ENCODE measurements at regions not wholly inside any gene's neighbourhood (a gene's known extent, or its start where the extent isn't known, plus 50 kb on each side); places are given as distances from the start of the nearest gene placed in this dataset.

GRCh38 chr7:46126675-46127300, 205.7 kb upstream of the IGFBP3 start:
- no peak for DNase-seq (ENCODE audit: extremely low spot score, unreplicated experiment)
- Mint-ChIP-seq H3K27me3 (ENCODE audit: unreplicated experiment) (no peaks in the 10 kb centered on the region), H3K9me3 (ENCODE audit: unreplicated experiment) (peaks cover 8% of the 10 kb centered on the region), H3K4me1 (ENCODE audit: unreplicated experiment) (no peaks in the 10 kb centered on the region), H3K4me3 (ENCODE audit: unreplicated experiment) (no peak overlapping the region), H3K36me3 (ENCODE audit: unreplicated experiment) (no peaks in the 10 kb centered on the region), H3K27ac (ENCODE audit: unreplicated experiment) (no peak overlapping the region)
- no peak for TF ChIP-seq CTCF (IDR thresholded peaks at IDR 0.05)

GRCh38 chr7:46123756-46124343, 202.8 kb upstream of the IGFBP3 start:
- H3K27me3 Mint-ChIP-seq (ENCODE audit: unreplicated experiment), result no peaks in the 10 kb centered on the region
- H3K27ac Mint-ChIP-seq (ENCODE audit: unreplicated experiment), result no peak overlapping the region
- TF ChIP-seq CTCF (IDR thresholded peaks at IDR 0.05), result no peak
- H3K4me1 Mint-ChIP-seq (ENCODE audit: unreplicated experiment), result peaks cover 4% of the 10 kb centered on the region
- H3K36me3 Mint-ChIP-seq (ENCODE audit: unreplicated experiment), result no peaks in the 10 kb centered on the region
- no peak for DNase-seq (ENCODE audit: extremely low spot score, unreplicated experiment)
- H3K4me3 Mint-ChIP-seq (ENCODE audit: unreplicated experiment), result no peak overlapping the region
- peaks cover 8% of the 10 kb centered on the region for H3K9me3 Mint-ChIP-seq (ENCODE audit: unreplicated experiment)

- Mint-ChIP-seq H3K4me1 (ENCODE audit: unreplicated experiment) (no peaks in the 10 kb centered on the region), H3K27ac (ENCODE audit: unreplicated experiment) (no peak overlapping the region), H3K4me3 (ENCODE audit: unreplicated experiment) (no peak overlapping the region), H3K36me3 (ENCODE audit: unreplicated experiment) (no peaks in the 10 kb centered on the region), H3K27me3 (ENCODE audit: unreplicated experiment) (no peaks in the 10 kb centered on the region), H3K9me3 (ENCODE audit: unreplicated experiment) (no peaks in the 10 kb centered on the region)
- no peak for DNase-seq (ENCODE audit: extremely low spot score, unreplicated experiment)
- TF ChIP-seq CTCF (IDR thresholded peaks at IDR 0.05), result no peak
Measured at GRCh38 chr7:46115410-46115809, 194.3 kb upstream of the IGFBP3 start.

- Mint-ChIP-seq H3K36me3 (ENCODE audit: unreplicated experiment) (no peaks in the 10 kb centered on the region), H3K4me1 (ENCODE audit: unreplicated experiment) (no peaks in the 10 kb centered on the region), H3K4me3 (ENCODE audit: unreplicated experiment) (no peak overlapping the region), H3K27me3 (ENCODE audit: unreplicated experiment) (no peaks in the 10 kb centered on the region), H3K27ac (ENCODE audit: unreplicated experiment) (no peak overlapping the region), H3K9me3 (ENCODE audit: unreplicated experiment) (peaks cover 4% of the 10 kb centered on the region)
- no peak for TF ChIP-seq CTCF (IDR thresholded peaks at IDR 0.05)
- DNase-seq (ENCODE audit: extremely low spot score, unreplicated experiment), result no peak
Measured at GRCh38 chr7:46109437-46109836, 188.4 kb upstream of the IGFBP3 start.

GRCh38 chr7:46108272-46108671, 187.2 kb upstream of the IGFBP3 start:
- H3K27ac Mint-ChIP-seq (ENCODE audit: unreplicated experiment), result no peak overlapping the region
- no peaks in the 10 kb centered on the region for H3K4me1 Mint-ChIP-seq (ENCODE audit: unreplicated experiment)
- no peak for TF ChIP-seq CTCF (IDR thresholded peaks at IDR 0.05)
- no peaks in the 10 kb centered on the region for H3K36me3 Mint-ChIP-seq (ENCODE audit: unreplicated experiment)
- no peak overlapping the region for H3K4me3 Mint-ChIP-seq (ENCODE audit: unreplicated experiment)
- DNase-seq (ENCODE audit: extremely low spot score, unreplicated experiment), result no peak
- H3K27me3 Mint-ChIP-seq (ENCODE audit: unreplicated experiment), result no peaks in the 10 kb centered on the region
- H3K9me3 Mint-ChIP-seq (ENCODE audit: unreplicated experiment), result peaks cover 4% of the 10 kb centered on the region
